ENCODE measurements at regions not wholly inside any gene's neighbourhood (a gene's known extent, or its start where the extent isn't known, plus 50 kb on each side); places are given as distances from the start of the nearest gene placed in this dataset.
"Not testable (repeated sequence)": the region's sequence is repeated elsewhere in the genome, so short reads cannot be mapped to it uniquely, and the experiment has no call there.

GRCh38 chr11:14573539-14574057, 53.4 kb upstream of the PSMA1 start:
- not testable (repeated sequence) for H3K27ac ChIP-seq, H3K4me3 ChIP-seq

GRCh38 chr11:14577292-14577691, 57.1 kb upstream of the PSMA1 start:
- H3K4me3 ChIP-seq = no peak overlapping the region
- H3K27ac ChIP-seq = peak overlapping the region in 4 of 21 experiments; percentile 59 to 88 (median 70)

GRCh38 chr11:14577835-14578529, 57.8 kb upstream of the PSMA1 start:
- no peak overlapping the region for H3K4me3 ChIP-seq

GRCh38 chr11:14578541-14578956, 58.4 kb upstream of the PSMA1 start:
- Histone ChIP-seq H3K27ac (peak overlapping the region in 13 of 21 experiments; percentile 5 to 88 (median 59)), H3K4me3 (no peak overlapping the region)

More at GRCh38 chr11:14577835-14578529, 57.8 kb upstream of the PSMA1 start:
- H3K27ac ChIP-seq = peak overlapping the region in 9 of 21 experiments; percentile 5 to 88 (median 59)

- Histone ChIP-seq H3K4me3 (no peak overlapping the region), H3K27ac (peak overlapping the region in 6 of 21 experiments; percentile 31 to 88 (median 70))
These were observed 59.5 kb upstream of the PSMA1 start for GRCh38 chr11:14579646-14580045.

- Histone ChIP-seq H3K27ac (no peak overlapping the region), H3K4me3 (no peak overlapping the region)
These were observed 60.8 kb upstream of the PDE3B start for GRCh38 chr11:14582793-14583192.

GRCh38 chr11:14583252-14584034, 60.2 kb upstream of the PDE3B start:
- Histone ChIP-seq H3K4me3 (no peak overlapping the region), H3K27ac (no peak overlapping the region)

GRCh38 chr11:14584035-14584363, 59.6 kb upstream of the PDE3B start:
- Histone ChIP-seq H3K27ac (no peak overlapping the region), H3K4me3 (no peak overlapping the region)

GRCh38 chr11:14584595-14584994, 59.0 kb upstream of the PDE3B start:
- Histone ChIP-seq H3K4me3 (no peak overlapping the region), H3K27ac (peak overlapping the region in 1 of 21 experiments; percentile 27)

GRCh38 chr11:14585438-14585837, 58.2 kb upstream of the PDE3B start:
- H3K4me3 ChIP-seq = no peak overlapping the region
- peak overlapping the region in 1 of 21 experiments; percentile 27 for H3K27ac ChIP-seq

- H3K4me3 ChIP-seq = no peak overlapping the region
- H3K27ac ChIP-seq = no peak overlapping the region
These were observed 56.3 kb upstream of the PDE3B start for GRCh38 chr11:14587258-14587657.

- H3K27ac ChIP-seq = no peak overlapping the region
These were observed 54.9 kb upstream of the PDE3B start for GRCh38 chr11:14588681-14589080.

GRCh38 chr11:14589421-14589820, 54.2 kb upstream of the PDE3B start:
- H3K27ac ChIP-seq = no peak overlapping the region
- no peak overlapping the region for H3K4me3 ChIP-seq

More at GRCh38 chr11:14588681-14589080, 54.9 kb upstream of the PDE3B start:
- H3K4me3 ChIP-seq = no peak overlapping the region

GRCh38 chr11:14591046-14591445, 52.6 kb upstream of the PDE3B start:
- not testable (repeated sequence) for H3K4me3 ChIP-seq, H3K27ac ChIP-seq

- Histone ChIP-seq H3K27ac (no peak overlapping the region), H3K4me3 (no peak overlapping the region)
These were observed 49.9 kb upstream of the PDE3B start for GRCh38 chr11:14593671-14594070.
